H1 (cell line): ENCODE measurements at regions not wholly inside any gene's neighbourhood (a gene's known extent, or its start where the extent isn't known, plus 50 kb on each side); places are given as distances from the start of the nearest gene placed in this dataset.

Experiments used
- TF ChIP-seq, protein P1 (sequence below): IDR thresholded peaks from 2 replicates; pipeline ENCODE4 v1.6.1; 2012; ENCODE audit warnings: inconsistent platforms

DNA sequence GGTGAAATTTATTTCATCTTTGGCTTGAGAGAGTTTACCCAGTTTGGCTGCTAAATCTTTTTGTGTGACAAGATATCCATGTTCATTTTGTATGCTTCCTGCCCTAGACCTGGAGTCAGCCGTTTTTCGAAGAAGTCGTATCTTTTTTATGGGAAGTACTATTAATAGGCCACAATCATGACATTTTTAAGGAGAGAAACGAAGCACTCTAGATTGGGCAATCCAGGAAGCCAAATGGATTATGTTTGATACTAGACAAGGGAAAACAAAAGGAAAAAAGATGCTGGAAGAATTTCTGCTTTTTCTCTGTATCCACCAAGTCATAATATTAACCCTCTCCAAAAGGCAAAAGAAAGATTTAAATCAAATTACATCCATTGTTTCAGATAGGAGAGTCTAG lies 214.6 kb downstream of the HDGFL1 start (continued):
- TF ChIP-seq, protein P1, sequence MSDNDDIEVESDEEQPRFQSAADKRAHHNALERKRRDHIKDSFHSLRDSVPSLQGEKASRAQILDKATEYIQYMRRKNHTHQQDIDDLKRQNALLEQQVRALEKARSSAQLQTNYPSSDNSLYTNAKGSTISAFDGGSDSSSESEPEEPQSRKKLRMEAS, result no peak
- TF ChIP-seq, all 59 proteins: peak for 0
